HCT116 (cell line): ENCODE measurements at regions not wholly inside any gene's neighbourhood (a gene's known extent, or its start where the extent isn't known, plus 50 kb on each side); places are given as distances from the start of the nearest gene placed in this dataset.

Source experiments
- ATAC-seq: fragments of 200-7000 bp; cut with Tn5 transposase; 2 replicates; pipeline ENCODE4 v1.9.1; 2020; ENCODE audit warnings: mild to moderate bottlenecking, moderate library complexity
- BruUV-seq: library from RNA; stranded (reverse); fragments of 400-500 nt; replicated peaks from 2 replicates; lab custom pipeline; 2021; lab: Mats Ljungman, UMichigan
- CTCF ChIA-PET: fragments of 300-600 bp; sonication (Branson Sonifier 250); formaldehyde crosslinking; loops from one replicate; lab custom pipeline; 2021; ENCODE audit warnings: antibody characterized with exemption; lab: Charles Lee
- POLR2A ChIA-PET: fragments of 300-600, 350-600 bp; sonication (Branson Sonifier 250); formaldehyde crosslinking; loops from one replicate; lab custom pipeline; 2021; ENCODE audit warnings: antibody characterized with exemption; lab: Charles Lee
- RAD21 ChIA-PET, 2 experiments: fragments of 300-600 bp; sonication (Branson Sonifier 250); formaldehyde crosslinking; loops; one replicate each; lab custom pipeline; 2023; ENCODE audit warnings: low total read pairs in 2 of 2; ENCODE audit not compliant: uncharacterized antibody in 2 of 2, unreplicated experiment in 2 of 2, low non-redundant PET in 1 of 2; lab: Charles Lee
- DNase-seq: peaks from one replicate; pipeline ENCODE4 v3.0.0-alpha.2; 2010; ENCODE audit warnings: low read depth, low spot score
- H2AFZ ChIP-seq: fragments of 200-600 bp; shearing (Covaris generic), sonication (generic); 2 replicates; pipeline ENCODE4 v1.6.1; 2017; ENCODE audit warnings: low read depth, mixed run types, mixed read lengths, antibody characterized with exemption, low read length; ENCODE audit not compliant: poor library complexity, severe bottlenecking
- H3K27ac ChIP-seq: 2 replicates; pipeline ENCODE4 v1.5.1; 2012; ENCODE audit warnings: low read depth, low read length
- H3K27me3 ChIP-seq: fragments of 200-600 bp; sonication (generic); 2 replicates; pipeline ENCODE4 v1.6.1; 2016; ENCODE audit warnings: mixed run types, low read length, mixed read lengths; ENCODE audit not compliant: insufficient read depth
- H3K36me3 ChIP-seq, 2 experiments: fragments of 200-500 bp in 1 of 2; fragments of 200-600 bp in 1 of 2; sonication (Bioruptor generic) in 1 of 2; sonication (generic) in 1 of 2; 2 replicates each; pipeline versions ENCODE4 v1.5.1 to v1.6.1; 2014 to 2016; ENCODE audit warnings: low read length in 2 of 2, inconsistent platforms in 1 of 2, mixed read lengths in 1 of 2, mixed run types in 1 of 2; ENCODE audit not compliant: insufficient read depth in 2 of 2, control insufficient read depth in 1 of 2
- H3K4me1 ChIP-seq, 2 experiments: fragments of 200-600 bp in 1 of 2; sonication (generic) in 1 of 2; 2 replicates each; pipeline versions ENCODE4 v1.5.1 to v1.6.1; 2012 to 2017; ENCODE audit warnings: low read length in 2 of 2, inconsistent platforms in 1 of 2, mild to moderate bottlenecking in 1 of 2, mixed read lengths in 1 of 2, mixed run types in 1 of 2, moderate library complexity in 1 of 2; ENCODE audit not compliant: insufficient read depth in 2 of 2, control insufficient read depth in 1 of 2
- H3K4me2 ChIP-seq: fragments of 200-600 bp; sonication (generic); 2 replicates; pipeline ENCODE4 v1.6.1; 2017; ENCODE audit warnings: mixed run types, low read length, mixed read lengths
- H3K4me3 ChIP-seq, 2 experiments: fragments of 200-600 bp in 1 of 2; sonication (generic) in 1 of 2; replicated peaks in 1 of 2; 2 replicates each; pipeline ENCODE4 v1.5.1; 2011 to 2016; ENCODE audit warnings: low read length in 2 of 2, control low read depth in 1 of 2, low read depth in 1 of 2, mild to moderate bottlenecking in 1 of 2, mixed read lengths in 1 of 2, mixed run types in 1 of 2
- H3K79me2 ChIP-seq: fragments of 200-600 bp; sonication (generic); 2 replicates; pipeline ENCODE4 v1.6.1; 2017; ENCODE audit warnings: mild to moderate bottlenecking, mixed run types, low read length, moderate library complexity, mixed read lengths; ENCODE audit not compliant: insufficient read depth
- H3K9ac ChIP-seq: fragments of 200-600 bp; sonication (generic); 2 replicates; pipeline ENCODE4 v1.6.1; 2016; ENCODE audit warnings: low read length, mixed read lengths
- H3K9me2 ChIP-seq: fragments of 200-600 bp; sonication (generic), shearing (Covaris generic); 2 replicates; pipeline ENCODE4 v1.6.1; 2017; ENCODE audit warnings: mixed run types, mild to moderate bottlenecking, moderate library complexity; ENCODE audit not compliant: insufficient read depth
- H3K9me3 ChIP-seq, 2 experiments: fragments of 200-500 bp in 1 of 2; fragments of 200-600 bp in 1 of 2; sonication (Bioruptor generic) in 1 of 2; sonication (generic) in 1 of 2; 2 replicates each; pipeline ENCODE4 v1.6.1; 2014 to 2017; ENCODE audit warnings: low read length in 2 of 2, mixed read lengths in 2 of 2, inconsistent platforms in 1 of 2, low read depth in 1 of 2, mild to moderate bottlenecking in 1 of 2, mixed run types in 1 of 2, moderate library complexity in 1 of 2; ENCODE audit not compliant: control insufficient read depth in 1 of 2, insufficient read depth in 1 of 2
- H4K20me1 ChIP-seq: fragments of 200-600 bp; sonication (generic), shearing (Covaris generic); 2 replicates; pipeline ENCODE4 v1.6.1; 2017; ENCODE audit warnings: mixed run types, mild to moderate bottlenecking, moderate library complexity; ENCODE audit not compliant: insufficient read depth
- CBX3 ChIP-seq: IDR thresholded peaks from 2 replicates; pipeline ENCODE4 v1.6.1; 2012; ENCODE audit warnings: low read depth
- CEBPB ChIP-seq: IDR thresholded peaks from 2 replicates; pipeline ENCODE4 v1.6.1; 2012; ENCODE audit warnings: low read depth
- ELF1 ChIP-seq: IDR thresholded peaks from 2 replicates; pipeline ENCODE4 v1.6.1; 2012; ENCODE audit warnings: low read depth, borderline replicate concordance
- EZH2phosphoT487 ChIP-seq: fragments of 200-600 bp; IDR thresholded peaks from 2 replicates; pipeline ENCODE4 v1.6.1; 2018; ENCODE audit warnings: antibody characterized with exemption, borderline replicate concordance
- FOSL1 ChIP-seq: IDR thresholded peaks from 2 replicates; pipeline ENCODE4 v1.6.1; 2012; ENCODE audit warnings: low read depth
- JUND ChIP-seq: IDR thresholded peaks from 2 replicates; pipeline ENCODE4 v1.6.1; 2012
- POLR2AphosphoS5 ChIP-seq: IDR thresholded peaks from 2 replicates; pipeline ENCODE4 v1.6.1; 2011; ENCODE audit warnings: mild to moderate bottlenecking, low read depth, low read length, moderate library complexity
- RAD21 ChIP-seq: IDR thresholded peaks from 2 replicates; pipeline ENCODE4 v1.6.1; 2012; ENCODE audit warnings: low read depth, mild to moderate bottlenecking
- REST ChIP-seq: IDR thresholded peaks from 2 replicates; pipeline ENCODE4 v1.6.1; 2012; ENCODE audit warnings: low read depth
- SP1 ChIP-seq: IDR thresholded peaks from 2 replicates; pipeline ENCODE4 v1.6.1; 2012; ENCODE audit warnings: low read depth
- SRF ChIP-seq: IDR thresholded peaks from 2 replicates; pipeline ENCODE4 v1.6.1; 2012; ENCODE audit warnings: low read depth
- TCF7L2 ChIP-seq: IDR thresholded peaks from 2 replicates; pipeline ENCODE4 v1.7.0; 2011; ENCODE audit warnings: borderline replicate concordance, inconsistent platforms; ENCODE audit not compliant: insufficient read depth, insufficient read length; ENCODE audit errors: extremely low read depth
- ZBTB33 ChIP-seq: IDR thresholded peaks from 2 replicates; pipeline ENCODE4 v1.6.1; 2011; ENCODE audit warnings: mild to moderate bottlenecking, low read length, moderate library complexity; ENCODE audit not compliant: insufficient replicate concordance; ENCODE audit errors: extremely low read depth
- ZNF274 ChIP-seq: fragments of 200-500 bp; sonication (Bioruptor generic); IDR thresholded peaks from 2 replicates; pipeline ENCODE4 v1.6.1; 2014; ENCODE audit warnings: mild to moderate bottlenecking, low read depth, low read length, inconsistent platforms
- intact Hi-C: fragments of 100-400 bp; cut with micrococcal nuclease; formaldehyde crosslinking; loops from 2 replicates; pipeline ENCODE4 v1.10.0; 2022

- H3K4me2 ChIP-seq: no peak overlapping the region
- RAD21 ChIA-PET: no interaction called here
- no peaks in the 10 kb centered on the region for H3K4me1 ChIP-seq
- BruUV-seq: no TSS peak
- no peak overlapping the region for H3K4me3 ChIP-seq
- ATAC-seq (no peak), DNase-seq (no peak)
- no peaks in the 10 kb centered on the region for H3K27me3 ChIP-seq
- no peak for TF ChIP-seq ZBTB33
- no peak for TF ChIP-seq TCF7L2
- no peak for TF ChIP-seq SP1
- TF ChIP-seq ZNF274: no peak
- TF ChIP-seq RAD21: no peak
- TF ChIP-seq EZH2phosphoT487: no peak
- TF ChIP-seq JUND: no peak
- TF ChIP-seq CBX3: no peak
- no peak for TF ChIP-seq SRF
- TF ChIP-seq POLR2AphosphoS5: no peak
- no peak for TF ChIP-seq REST
- no peak for TF ChIP-seq CEBPB
- TF ChIP-seq ELF1: no peak
- TF ChIP-seq FOSL1: no peak
- H3K9me3 ChIP-seq: peaks cover 0 to 15% of the 10 kb centered on the region in 2 experiments; a peak in 2 of 4 replicates
- no peak overlapping the region for H3K9ac ChIP-seq
- no peak overlapping the region for H2AFZ ChIP-seq
- H4K20me1 ChIP-seq: no peaks in the 10 kb centered on the region
- CTCF ChIA-PET: no interaction called here
- no peaks in the 10 kb centered on the region for H3K9me2 ChIP-seq
- no peaks in the 10 kb centered on the region for H3K79me2 ChIP-seq
- intact Hi-C loops: no loop called here
- POLR2A ChIA-PET: no interaction called here
- no peak overlapping the region for H3K27ac ChIP-seq
- no peaks in the 10 kb centered on the region for H3K36me3 ChIP-seq
Observed at GRCh38 chr13:54980651-54981050, 1952.0 kb downstream of the OLFM4 start.
